Heart left ventricle (tissue), 13 donors: ENCODE measurements at regions not wholly inside any gene's neighbourhood (a gene's known extent, or its start where the extent isn't known, plus 50 kb on each side); places are given as distances from the start of the nearest gene placed in this dataset.

ENCODE experiments used
- CTCF ChIP-seq, 12 donors: fragments of 200-600 bp; sonication (generic) in 4 of 12; IDR thresholded peaks; one replicate each; pipeline versions ENCODE4 v1.5.0 to v1.8.0; 2018 to 2022; ENCODE audit warnings: antibody characterized with exemption in 12 of 12, mild to moderate bottlenecking in 5 of 12
- POLR2A ChIP-seq, 2 donors: fragments of 450-650 bp; IDR thresholded peaks; one replicate each; pipeline ENCODE4 v1.6.1; 2017; ENCODE audit warnings: antibody characterized with exemption in 2 of 2, mild to moderate bottlenecking in 2 of 2, moderate library complexity in 2 of 2
- donor health status: ischemic (EF 13 %, LVEDD 7.1; RV severe dilation, severe dysfunction).
- donor health status: DM: no; HTN: yes; CAD: no.
- donor health status: DM: no; HTN: no; CAD: no.
- donor health status: ischemic (EF 25% LVEDD 6.9; RV normal size, moderate dysfunction).
- donor health status: ischemic (EF 25% LVEDD 5.7; RV mildly dilated, moderate dysfunction).
- donor health status: ischemic (EF 35%, LVEDD 5.7; RV mildly dilated, moderate dysfunction).
- donor health status: nonischemic (EF 11% LVEDD 7.7; RV severe dilation, severe dysfunction).
- donor health status: DM: yes; HTN: yes; CAD: no.
- donor health status: PGD.
- donor health status: ischemic (EF 29% LVEDD 5.4; RV normal size, mild dysfunction).
- donor health status: nonischemic (EF 23%, LVEDD 6.1; RV moderate dilation, normal function).

DNA sequence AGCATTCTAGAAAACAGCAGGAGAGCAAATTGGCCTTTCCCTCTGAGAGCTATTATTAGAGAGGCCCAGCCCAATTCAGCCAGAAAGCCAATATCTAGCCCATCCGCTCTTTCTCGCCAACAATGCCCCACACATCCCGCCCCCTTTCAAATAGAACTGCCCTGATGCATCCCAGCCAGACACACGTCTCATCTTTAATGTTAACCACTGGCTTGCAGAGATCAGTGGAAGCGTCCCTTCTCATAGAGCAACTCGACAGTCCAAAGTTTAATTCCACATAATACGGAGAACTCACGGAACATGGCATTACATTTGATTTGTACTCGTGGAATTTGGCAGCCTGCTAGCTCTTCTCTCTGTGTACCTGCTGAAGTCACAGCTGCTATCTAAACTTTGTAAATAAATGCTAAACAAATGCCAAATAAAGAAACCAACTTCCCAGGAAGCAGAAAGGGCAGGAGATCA, 304.4 kb downstream of the DHX15 start:
- TF ChIP-seq CTCF (IDR thresholded peaks at IDR 0.05): no peak
- TF ChIP-seq POLR2A (IDR thresholded peaks at IDR 0.05): no peak
